ENCODE measurements at regions not wholly inside any gene's neighbourhood (a gene's known extent, or its start where the extent isn't known, plus 50 kb on each side); places are given as distances from the start of the nearest gene placed in this dataset.

GRCh38 chr10:3852147-3852904, 67.3 kb upstream of the KLF6 start (continued):
- TF ChIP-seq ETS1 (conservative IDR thresholded peaks at IDR 0.05; ENCODE audit: control insufficient read depth, low read depth, low read length) (no peak), HDAC1 (IDR thresholded peaks at IDR 0.05) (peak in 1 of 2 experiments; percentile 60; a peak in 2 of 4 replicates), KLF6 (CRISPR knock-in tag; IDR thresholded peaks at IDR 0.05; ENCODE audit: borderline replicate concordance) (peak; percentile 7; the same call in 1 of the 2 replicates), MXI1 (IDR thresholded peaks at IDR 0.05; ENCODE audit: low read depth, low read length) (no peak), ELF1 (tag; IDR thresholded peaks at IDR 0.05) (no peak), ZNF764 (CRISPR knock-in tag; IDR thresholded peaks at IDR 0.05; ENCODE audit: low read depth) (no peak), CBX5 (IDR thresholded peaks at IDR 0.05; ENCODE audit: borderline replicate concordance, low read depth) (no peak), TCFL5 (CRISPR knock-in tag; conservative IDR thresholded peaks at IDR 0.05) (no peak; the same call in 1 of the 2 replicates), MYNN (IDR thresholded peaks at IDR 0.05) (no peak), MYNN (CRISPR knock-in tag; IDR thresholded peaks at IDR 0.05) (no peak), SLC30A9 (CRISPR knock-in tag; IDR thresholded peaks at IDR 0.05) (no peak), ZBTB5 (IDR thresholded peaks at IDR 0.05) (no peak), ZNF780A (CRISPR knock-in tag; IDR thresholded peaks at IDR 0.05) (no peak), MAFG (tag; conservative IDR thresholded peaks at IDR 0.05) (peak; percentile 83), ZNF75A (CRISPR knock-in tag; IDR thresholded peaks at IDR 0.05) (no peak), ZNF324 (CRISPR knock-in tag; IDR thresholded peaks at IDR 0.05) (no peak), CREM (IDR thresholded peaks at IDR 0.05; ENCODE audit: low read depth) (peak; percentile 81), THRB (CRISPR knock-in tag; conservative IDR thresholded peaks at IDR 0.05) (no peak)
- TF ChIP-seq, protein P1, sequence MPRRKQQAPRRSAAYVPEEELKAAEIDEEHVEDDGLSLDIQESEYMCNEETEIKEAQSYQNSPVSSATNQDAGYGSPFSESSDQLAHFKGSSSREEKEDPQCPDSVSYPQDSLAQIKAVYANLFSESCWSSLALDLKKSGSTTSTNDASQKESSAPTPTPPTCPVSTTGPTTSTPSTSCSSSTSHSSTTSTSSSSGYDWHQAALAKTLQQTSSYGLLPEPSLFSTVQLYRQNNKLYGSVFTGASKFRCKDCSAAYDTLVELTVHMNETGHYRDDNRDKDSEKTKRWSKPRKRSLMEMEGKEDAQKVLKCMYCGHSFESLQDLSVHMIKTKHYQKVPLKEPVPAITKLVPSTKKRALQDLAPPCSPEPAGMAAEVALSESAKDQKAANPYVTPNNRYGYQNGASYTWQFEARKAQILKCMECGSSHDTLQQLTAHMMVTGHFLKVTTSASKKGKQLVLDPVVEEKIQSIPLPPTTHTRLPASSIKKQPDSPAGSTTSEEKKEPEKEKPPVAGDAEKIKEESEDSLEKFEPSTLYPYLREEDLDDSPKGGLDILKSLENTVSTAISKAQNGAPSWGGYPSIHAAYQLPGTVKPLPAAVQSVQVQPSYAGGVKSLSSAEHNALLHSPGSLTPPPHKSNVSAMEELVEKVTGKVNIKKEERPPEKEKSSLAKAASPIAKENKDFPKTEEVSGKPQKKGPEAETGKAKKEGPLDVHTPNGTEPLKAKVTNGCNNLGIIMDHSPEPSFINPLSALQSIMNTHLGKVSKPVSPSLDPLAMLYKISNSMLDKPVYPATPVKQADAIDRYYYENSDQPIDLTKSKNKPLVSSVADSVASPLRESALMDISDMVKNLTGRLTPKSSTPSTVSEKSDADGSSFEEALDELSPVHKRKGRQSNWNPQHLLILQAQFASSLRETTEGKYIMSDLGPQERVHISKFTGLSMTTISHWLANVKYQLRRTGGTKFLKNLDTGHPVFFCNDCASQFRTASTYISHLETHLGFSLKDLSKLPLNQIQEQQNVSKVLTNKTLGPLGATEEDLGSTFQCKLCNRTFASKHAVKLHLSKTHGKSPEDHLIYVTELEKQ (CRISPR knock-in tag; IDR thresholded peaks at IDR 0.05): no peak
- TF ChIP-seq, protein P2, sequence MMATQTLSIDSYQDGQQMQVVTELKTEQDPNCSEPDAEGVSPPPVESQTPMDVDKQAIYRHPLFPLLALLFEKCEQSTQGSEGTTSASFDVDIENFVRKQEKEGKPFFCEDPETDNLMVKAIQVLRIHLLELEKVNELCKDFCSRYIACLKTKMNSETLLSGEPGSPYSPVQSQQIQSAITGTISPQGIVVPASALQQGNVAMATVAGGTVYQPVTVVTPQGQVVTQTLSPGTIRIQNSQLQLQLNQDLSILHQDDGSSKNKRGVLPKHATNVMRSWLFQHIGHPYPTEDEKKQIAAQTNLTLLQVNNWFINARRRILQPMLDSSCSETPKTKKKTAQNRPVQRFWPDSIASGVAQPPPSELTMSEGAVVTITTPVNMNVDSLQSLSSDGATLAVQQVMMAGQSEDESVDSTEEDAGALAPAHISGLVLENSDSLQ (IDR thresholded peaks at IDR 0.05): no peak

Measured in K562 (cell line).